BJ (cell line): ENCODE measurements at regions not wholly inside any gene's neighbourhood (a gene's known extent, or its start where the extent isn't known, plus 50 kb on each side); places are given as distances from the start of the nearest gene placed in this dataset.
"Not testable (repeated sequence)": the region's sequence is repeated elsewhere in the genome, so short reads cannot be mapped to it uniquely, and the experiment has no call there.

ENCODE experiments used
- CTCF ChIA-PET: fragments of 350-600 bp; formaldehyde crosslinking; extraction: SDS; loops from one replicate; lab custom pipeline; 2021; ENCODE audit warnings: antibody characterized with exemption, inconsistent platforms; lab: Yijun Ruan, JAX
- POLR2A ChIA-PET: fragments of 300-600 bp; sonication (Branson Sonifier 250); formaldehyde crosslinking; extraction: SDS; loops from one replicate; lab custom pipeline; 2021; ENCODE audit warnings: antibody characterized with exemption; lab: Charles Lee
- DNase-seq: peaks from one replicate; pipeline ENCODE4 v3.0.0-alpha.2; 2011; ENCODE audit warnings: low read depth
- H3K27me3 ChIP-seq: 2 replicates; pipeline ENCODE4 v1.6.0; 2011; ENCODE audit warnings: low read length; ENCODE audit not compliant: control insufficient read depth, insufficient read depth
- H3K36me3 ChIP-seq: 2 replicates; pipeline ENCODE4 v1.5.1; 2011; ENCODE audit warnings: low read length; ENCODE audit not compliant: control insufficient read depth, insufficient read depth
- H3K4me3 ChIP-seq: 2 replicates; pipeline ENCODE4 v1.5.1; 2011; ENCODE audit warnings: low read depth, mild to moderate bottlenecking, control low read depth, low read length
- CTCF ChIP-seq: IDR thresholded peaks from 2 replicates; pipeline ENCODE4 v1.5.1; 2011; ENCODE audit warnings: low read depth, mild to moderate bottlenecking, control low read depth, inconsistent platforms, low read length, moderate library complexity; ENCODE audit not compliant: insufficient read depth

- no peaks in the 10 kb centered on the region for H3K36me3 ChIP-seq
- POLR2A ChIA-PET = no interaction called here
- no peak overlapping the region for H3K4me3 ChIP-seq
- H3K27me3 ChIP-seq = no peaks in the 10 kb centered on the region
- CTCF ChIA-PET = no interaction called here
- DNase-seq = no peak
- TF ChIP-seq CTCF = no peak
Measured at GRCh38 chr2:12020833-12021469, 274.5 kb downstream of the LPIN1 start.

- CTCF ChIA-PET = interaction anchor here (0.6 kb wide), 1 partner anchor 43 kb away, joined by 3 read pairs; no protein-coding TSS in a partner anchor
- POLR2A ChIA-PET = interaction anchor here (0.6 kb wide), 2 partner anchors 37 to 178 kb away, joined by 4 to 5 read pairs; no protein-coding TSS in a partner anchor
- H3K4me3 ChIP-seq, H3K27me3 ChIP-seq, H3K36me3 ChIP-seq: not testable (repeated sequence)
- peak; percentile 67 for DNase-seq
Measured at GRCh38 chr2:12024197-12024907, 277.9 kb downstream of the LPIN1 start.

GRCh38 chr2:12027136-12027535, 280.7 kb downstream of the LPIN1 start:
- POLR2A ChIA-PET = no interaction called here
- Histone ChIP-seq H3K27me3 (no peaks in the 10 kb centered on the region), H3K36me3 (no peaks in the 10 kb centered on the region), H3K4me3 (no peak overlapping the region)
- CTCF ChIA-PET = no interaction called here
- DNase-seq = no peak
- no peak for TF ChIP-seq CTCF

GRCh38 chr2:12031866-12032265, 285.4 kb downstream of the LPIN1 start:
- POLR2A ChIA-PET = no interaction called here
- CTCF ChIA-PET = interaction anchor here (1.2 kb wide), 1 partner anchor 975 kb away, joined by 3 read pairs; no protein-coding TSS in a partner anchor
- Histone ChIP-seq H3K27me3 (no peaks in the 10 kb centered on the region), H3K36me3 (no peaks in the 10 kb centered on the region), H3K4me3 (no peak overlapping the region)
- no peak for DNase-seq
- TF ChIP-seq CTCF = no peak

GRCh38 chr2:12032398-12032797, 286.0 kb downstream of the LPIN1 start:
- TF ChIP-seq CTCF = 0 out of 2 replicates have a peak, but pooled peaks have one; percentile 7
- no peaks in the 10 kb centered on the region for H3K36me3 ChIP-seq
- POLR2A ChIA-PET = interaction anchor here (0.6 to 1.4 kb wide), 3 partner anchors 10 to 791 kb away, joined by 3 to 5 read pairs (median 3); no protein-coding TSS in a partner anchor
- H3K4me3 ChIP-seq = no peak overlapping the region
- H3K27me3 ChIP-seq = no peaks in the 10 kb centered on the region
- CTCF ChIA-PET = interaction anchor here (0.7 to 1.2 kb wide), 2 partner anchors 894 to 974 kb away, joined by 3 read pairs; no protein-coding TSS in a partner anchor
- DNase-seq = no peak
